ENCODE measurements at regions not wholly inside any gene's neighbourhood (a gene's known extent, or its start where the extent isn't known, plus 50 kb on each side); places are given as distances from the start of the nearest gene placed in this dataset.
A peak's percentile ranks its signal among the peaks of the same experiment; 100 is the strongest.
"Not testable (repeated sequence)": the region's sequence is repeated elsewhere in the genome, so short reads cannot be mapped to it uniquely, and the experiment has no call there.

- DNase-seq: no peak
These were observed 204.8 kb upstream of the VCX start for GRCh38 chrX:7638078-7638710.

GRCh38 chrX:7637066-7637465 lies 205.9 kb upstream of the VCX start:
- no peak for DNase-seq

- no peak for DNase-seq
These were observed 207.4 kb upstream of the VCX start for GRCh38 chrX:7635604-7636003.

- DNase-seq: no peak
These were observed 222.4 kb upstream of the VCX start for GRCh38 chrX:7620560-7620959.

- DNase-seq: no peak
These were observed 225.0 kb upstream of the VCX start for GRCh38 chrX:7617994-7618393.

- no peak for DNase-seq
These were observed 228.4 kb upstream of the VCX start for GRCh38 chrX:7614616-7615015.

GRCh38 chrX:7608625-7609024 lies 234.3 kb upstream of the VCX start:
- not testable (repeated sequence) for DNase-seq

GRCh38 chrX:7606039-7606652 lies 236.8 kb upstream of the VCX start:
- no peak for DNase-seq

GRCh38 chrX:7603387-7603786 lies 239.6 kb upstream of the VCX start:
- DNase-seq: no peak

- DNase-seq: no peak
These were observed 246.1 kb upstream of the VCX start for GRCh38 chrX:7596822-7597221.

GRCh38 chrX:7593370-7593769 lies 249.6 kb upstream of the VCX start:
- not testable (repeated sequence) for DNase-seq

- peak in 1 of 56 donors; percentile 6 for DNase-seq
These were observed 256.8 kb upstream of the VCX start for GRCh38 chrX:7586126-7586525.

GRCh38 chrX:7582191-7582590 lies 260.8 kb upstream of the VCX start:
- DNase-seq: peak in 1 of 56 donors; percentile 0

- no peak for DNase-seq
These were observed 262.8 kb upstream of the VCX start for GRCh38 chrX:7580127-7580526.

- no peak for DNase-seq
These were observed 268.6 kb upstream of the VCX start for GRCh38 chrX:7574325-7574724.

- DNase-seq: no peak
These were observed 272.4 kb upstream of the VCX start for GRCh38 chrX:7570432-7571029.

GRCh38 chrX:7568597-7568996 lies 274.4 kb upstream of the VCX start:
- DNase-seq: no peak

GRCh38 chrX:7568130-7568529 lies 274.8 kb upstream of the VCX start:
- DNase-seq: no peak

- no peak for DNase-seq
These were observed 290.2 kb upstream of the VCX start for GRCh38 chrX:7552760-7553159.

- no peak for DNase-seq
These were observed 296.4 kb upstream of the VCX start for GRCh38 chrX:7546551-7547080.

GRCh38 chrX:7545564-7545963 lies 297.4 kb upstream of the VCX start:
- no peak for DNase-seq

GRCh38 chrX:7542587-7543380 lies 300.2 kb upstream of the VCX start:
- no peak for DNase-seq

Measured in amygdala (tissue), 56 donors.